ENCODE measurements at regions not wholly inside any gene's neighbourhood (a gene's known extent, or its start where the extent isn't known, plus 50 kb on each side); places are given as distances from the start of the nearest gene placed in this dataset.

DNA sequence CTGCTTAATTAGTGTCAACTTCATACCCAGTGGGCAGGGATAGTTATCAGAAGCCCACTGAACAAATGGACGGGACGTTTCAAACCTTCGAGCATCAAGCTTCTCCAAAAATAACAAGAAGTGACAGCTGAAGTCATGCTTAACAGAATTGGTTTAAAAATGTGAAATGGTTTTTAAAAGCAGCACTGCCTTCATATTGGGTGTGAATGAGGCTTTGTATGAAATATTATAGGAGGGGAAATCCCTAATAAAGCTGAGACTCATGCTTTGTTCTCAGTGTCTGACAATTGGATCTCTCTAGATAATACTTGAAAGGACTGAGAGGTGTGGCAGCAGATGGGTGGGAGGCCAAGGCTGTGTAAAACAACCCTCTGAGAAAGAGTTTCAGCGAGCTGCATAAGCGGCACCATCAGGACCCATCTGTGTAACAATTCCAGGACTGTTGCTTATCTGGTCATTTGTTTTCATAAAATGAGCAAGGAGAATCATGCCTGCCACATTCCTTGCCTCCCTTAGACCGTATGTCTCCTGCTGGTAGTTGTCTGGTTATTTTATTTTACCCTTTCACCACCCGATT is 667.7 kb downstream of the DIAPH3 start:
- TF ChIP-seq, protein P1, sequence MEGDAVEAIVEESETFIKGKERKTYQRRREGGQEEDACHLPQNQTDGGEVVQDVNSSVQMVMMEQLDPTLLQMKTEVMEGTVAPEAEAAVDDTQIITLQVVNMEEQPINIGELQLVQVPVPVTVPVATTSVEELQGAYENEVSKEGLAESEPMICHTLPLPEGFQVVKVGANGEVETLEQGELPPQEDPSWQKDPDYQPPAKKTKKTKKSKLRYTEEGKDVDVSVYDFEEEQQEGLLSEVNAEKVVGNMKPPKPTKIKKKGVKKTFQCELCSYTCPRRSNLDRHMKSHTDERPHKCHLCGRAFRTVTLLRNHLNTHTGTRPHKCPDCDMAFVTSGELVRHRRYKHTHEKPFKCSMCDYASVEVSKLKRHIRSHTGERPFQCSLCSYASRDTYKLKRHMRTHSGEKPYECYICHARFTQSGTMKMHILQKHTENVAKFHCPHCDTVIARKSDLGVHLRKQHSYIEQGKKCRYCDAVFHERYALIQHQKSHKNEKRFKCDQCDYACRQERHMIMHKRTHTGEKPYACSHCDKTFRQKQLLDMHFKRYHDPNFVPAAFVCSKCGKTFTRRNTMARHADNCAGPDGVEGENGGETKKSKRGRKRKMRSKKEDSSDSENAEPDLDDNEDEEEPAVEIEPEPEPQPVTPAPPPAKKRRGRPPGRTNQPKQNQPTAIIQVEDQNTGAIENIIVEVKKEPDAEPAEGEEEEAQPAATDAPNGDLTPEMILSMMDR (conservative IDR thresholded peaks at IDR 0.05; ENCODE audit: low read depth, low read length): no peak
- TF ChIP-seq EZH2 (IDR thresholded peaks at IDR 0.05; ENCODE audit: low read length, unreplicated experiment): no peak
